Neuron (in vitro differentiated cells): ENCODE measurements at regions not wholly inside any gene's neighbourhood (a gene's known extent, or its start where the extent isn't known, plus 50 kb on each side); places are given as distances from the start of the nearest gene placed in this dataset.

ENCODE experiments used
- H2AFZ ChIP-seq: one replicate; pipeline ENCODE4 v1.6.1; 2013; ENCODE audit warnings: low read depth, mild to moderate bottlenecking, inconsistent platforms, low read length, moderate library complexity
- H3K27me3 ChIP-seq: one replicate; pipeline ENCODE4 v1.6.1; 2013; ENCODE audit warnings: low read length; ENCODE audit not compliant: insufficient read depth
- H3K36me3 ChIP-seq: one replicate; pipeline ENCODE4 v1.6.1; 2013; ENCODE audit warnings: low read length; ENCODE audit not compliant: insufficient read depth
- H3K4me1 ChIP-seq: one replicate; pipeline ENCODE4 v1.6.1; 2013; ENCODE audit warnings: low read length; ENCODE audit not compliant: insufficient read depth
- H3K4me3 ChIP-seq: 2 replicates; pipeline ENCODE4 v1.5.1; 2013; ENCODE audit warnings: mild to moderate bottlenecking, low read length, moderate library complexity
- H3K9me3 ChIP-seq: one replicate; pipeline ENCODE4 v1.6.1; 2013; ENCODE audit warnings: low read length

DNA sequence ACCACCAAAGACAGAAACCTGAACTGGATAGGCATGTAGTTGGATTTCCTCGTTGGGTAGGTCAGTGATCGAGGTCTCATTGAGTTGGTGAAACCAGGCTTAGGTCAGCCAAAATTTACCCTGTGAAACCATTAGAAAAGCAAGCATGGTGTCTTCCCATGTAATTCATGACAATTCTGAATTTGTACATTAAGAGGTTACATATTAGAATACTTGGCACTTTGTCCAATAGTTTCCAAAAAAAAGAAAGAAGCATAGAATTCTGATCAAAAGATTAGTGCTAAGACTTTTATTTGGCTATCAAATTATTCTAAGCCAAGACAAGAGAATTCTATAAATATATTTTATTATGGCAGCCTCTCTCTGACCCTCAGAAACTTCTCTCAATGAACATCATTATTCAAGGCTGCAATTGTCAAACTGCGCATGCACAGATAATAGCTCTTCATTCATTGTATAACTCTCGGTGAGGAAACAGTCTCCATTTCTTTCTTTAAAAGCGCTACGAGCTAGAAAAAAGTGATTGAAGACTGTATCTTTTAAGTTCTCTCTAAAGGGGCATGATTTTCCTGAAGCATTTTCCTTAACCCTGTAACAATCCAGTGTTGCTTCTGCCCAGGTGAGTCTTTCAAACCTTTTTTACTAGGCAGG, 79.1 kb upstream of the MYCN start:
- H3K27me3 ChIP-seq: no peaks in the 10 kb centered on the region

DNA sequence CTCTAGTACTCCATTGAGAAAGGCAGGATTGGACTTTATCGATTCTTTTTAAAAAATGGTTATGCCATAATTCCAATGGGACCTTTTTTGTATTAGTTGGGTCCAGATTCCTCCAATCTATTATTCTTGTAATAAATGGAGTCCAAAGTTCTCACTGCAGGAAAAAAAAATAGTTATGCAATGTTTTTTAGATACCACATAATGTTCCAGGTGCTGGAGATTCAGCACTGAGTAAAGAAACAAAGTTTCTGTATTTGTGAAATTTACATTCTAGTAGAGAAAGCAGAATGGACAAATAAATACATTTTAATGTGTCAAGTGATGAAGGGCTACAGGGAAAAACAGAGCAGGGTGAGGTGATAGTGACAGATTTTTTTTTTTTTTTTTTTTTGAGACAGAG, 78.5 kb upstream of the MYCN start:
- H3K4me1 ChIP-seq: no peaks in the 10 kb centered on the region
- no peaks in the 10 kb centered on the region for H3K27me3 ChIP-seq
- H2AFZ ChIP-seq: no peak overlapping the region
- no peak overlapping the region for H3K4me3 ChIP-seq
- H3K36me3 ChIP-seq: no peaks in the 10 kb centered on the region
- no peaks in the 10 kb centered on the region for H3K9me3 ChIP-seq

More for the DNA sequence above, 79.1 kb upstream of the MYCN start:
- Histone ChIP-seq H2AFZ (no peak overlapping the region), H3K4me3 (no peak overlapping the region), H3K9me3 (no peaks in the 10 kb centered on the region), H3K36me3 (no peaks in the 10 kb centered on the region), H3K4me1 (no peaks in the 10 kb centered on the region)

DNA sequence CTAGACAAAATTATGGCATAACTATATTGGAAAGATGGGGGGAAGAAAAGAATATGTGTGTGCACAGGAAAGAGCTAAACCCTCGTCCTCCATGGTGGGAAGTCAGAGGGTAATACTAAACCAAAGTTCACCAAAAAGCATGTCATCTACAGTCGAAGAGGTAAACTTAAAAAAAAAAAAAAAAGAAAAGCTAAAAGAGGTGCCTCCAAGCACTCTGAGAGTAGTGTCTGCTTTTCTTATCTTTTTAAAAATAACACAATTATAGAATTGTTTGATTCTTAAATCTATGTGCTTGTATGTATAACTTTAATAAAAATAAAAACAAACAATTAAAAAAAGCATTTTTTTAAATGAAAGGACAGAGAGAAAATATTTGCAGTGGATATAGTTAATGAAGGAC, 77.3 kb upstream of the MYCN start:
- no peaks in the 10 kb centered on the region for H3K9me3 ChIP-seq
- no peaks in the 10 kb centered on the region for H3K4me1 ChIP-seq
- no peak overlapping the region for H3K4me3 ChIP-seq
- H3K27me3 ChIP-seq: no peaks in the 10 kb centered on the region
- H3K36me3 ChIP-seq: no peaks in the 10 kb centered on the region
- no peak overlapping the region for H2AFZ ChIP-seq

DNA sequence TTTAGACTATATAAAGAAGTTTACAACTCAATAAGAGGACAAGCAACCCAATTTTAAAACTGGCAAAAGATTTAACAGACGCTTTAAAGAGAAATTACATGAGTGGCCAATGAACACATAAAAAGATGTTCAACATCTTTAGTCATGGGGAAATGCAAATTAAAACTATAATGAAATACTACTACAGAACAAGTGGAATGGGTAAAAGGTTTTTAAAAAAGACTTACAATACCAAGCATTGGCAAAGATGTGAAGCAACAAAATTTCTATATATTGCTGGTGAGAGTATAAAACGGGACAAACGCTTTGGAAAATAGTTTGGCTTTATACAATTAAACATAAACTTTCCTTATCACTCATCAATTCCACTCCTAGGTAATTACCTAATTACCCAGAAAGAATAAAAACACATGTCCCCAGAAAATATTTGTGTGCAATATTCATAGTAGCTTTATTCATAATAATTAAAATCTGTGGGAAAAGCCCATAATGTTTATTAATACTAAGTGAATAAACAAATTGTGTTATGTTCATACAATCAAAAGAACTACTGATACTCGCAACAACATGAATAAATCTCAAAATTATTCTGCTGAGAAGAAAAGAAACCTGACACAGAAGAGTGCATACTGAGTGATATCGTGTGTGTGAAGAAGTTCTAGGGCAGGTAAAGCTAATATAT, 76.7 kb upstream of the MYCN start:
- H3K4me3 ChIP-seq: no peak overlapping the region
- no peak overlapping the region for H2AFZ ChIP-seq
- H3K4me1 ChIP-seq: no peaks in the 10 kb centered on the region
- no peaks in the 10 kb centered on the region for H3K36me3 ChIP-seq
- H3K27me3 ChIP-seq: no peaks in the 10 kb centered on the region
- H3K9me3 ChIP-seq: no peaks in the 10 kb centered on the region

DNA sequence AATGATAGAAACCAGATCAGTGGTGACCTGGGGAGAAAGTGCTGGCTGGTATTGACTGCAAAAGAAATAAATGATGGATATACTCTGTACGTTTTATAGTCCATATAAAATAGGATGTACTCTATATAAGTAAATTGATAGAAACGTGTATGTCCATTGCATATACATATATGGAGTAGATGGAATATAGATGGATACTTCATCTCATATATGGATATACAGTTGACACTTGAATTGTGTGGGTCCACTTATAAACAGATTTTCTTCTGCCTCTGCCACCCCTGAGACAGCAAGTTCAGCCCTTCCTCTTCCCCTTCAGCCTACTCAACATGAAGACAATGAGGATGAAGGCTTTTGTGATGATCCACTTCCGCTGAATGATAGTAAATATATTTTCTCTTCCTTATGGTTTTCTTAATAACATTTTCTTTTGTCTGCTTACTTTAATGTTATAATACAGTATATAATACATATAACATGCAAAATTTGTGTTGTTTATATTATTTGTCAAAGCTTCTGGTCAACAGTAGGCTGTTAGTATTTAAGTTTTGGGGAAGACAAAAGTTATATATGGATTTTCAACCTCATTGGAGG, 76.1 kb upstream of the MYCN start:
- H3K27me3 ChIP-seq: no peaks in the 10 kb centered on the region

DNA sequence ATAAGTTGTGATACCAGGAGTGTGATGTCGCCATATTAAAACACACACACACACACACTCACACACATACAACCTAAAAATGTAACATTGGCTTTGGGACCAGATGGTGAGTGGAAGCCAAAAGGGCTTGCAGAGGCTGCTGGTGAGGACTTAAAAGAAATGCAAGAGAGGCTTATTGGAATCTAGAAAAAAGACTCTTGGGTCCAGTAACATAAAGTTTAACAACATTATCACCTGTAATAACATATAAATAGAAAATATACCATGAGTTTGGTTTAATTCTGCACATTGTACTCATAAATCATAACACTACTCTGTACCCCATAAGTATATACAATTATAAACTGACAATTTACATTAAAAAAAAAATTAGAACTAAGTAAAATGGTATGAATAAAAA, 74.4 kb upstream of the MYCN start:
- no peak overlapping the region for H3K4me3 ChIP-seq
- H3K36me3 ChIP-seq: no peaks in the 10 kb centered on the region
- H3K9me3 ChIP-seq: no peaks in the 10 kb centered on the region
- H3K4me1 ChIP-seq: no peaks in the 10 kb centered on the region
- H3K27me3 ChIP-seq: no peaks in the 10 kb centered on the region
- no peak overlapping the region for H2AFZ ChIP-seq

More for the DNA sequence above, 76.1 kb upstream of the MYCN start:
- Histone ChIP-seq H3K4me3 (no peak overlapping the region), H3K36me3 (no peaks in the 10 kb centered on the region), H3K9me3 (no peaks in the 10 kb centered on the region), H2AFZ (no peak overlapping the region), H3K4me1 (no peaks in the 10 kb centered on the region)

DNA sequence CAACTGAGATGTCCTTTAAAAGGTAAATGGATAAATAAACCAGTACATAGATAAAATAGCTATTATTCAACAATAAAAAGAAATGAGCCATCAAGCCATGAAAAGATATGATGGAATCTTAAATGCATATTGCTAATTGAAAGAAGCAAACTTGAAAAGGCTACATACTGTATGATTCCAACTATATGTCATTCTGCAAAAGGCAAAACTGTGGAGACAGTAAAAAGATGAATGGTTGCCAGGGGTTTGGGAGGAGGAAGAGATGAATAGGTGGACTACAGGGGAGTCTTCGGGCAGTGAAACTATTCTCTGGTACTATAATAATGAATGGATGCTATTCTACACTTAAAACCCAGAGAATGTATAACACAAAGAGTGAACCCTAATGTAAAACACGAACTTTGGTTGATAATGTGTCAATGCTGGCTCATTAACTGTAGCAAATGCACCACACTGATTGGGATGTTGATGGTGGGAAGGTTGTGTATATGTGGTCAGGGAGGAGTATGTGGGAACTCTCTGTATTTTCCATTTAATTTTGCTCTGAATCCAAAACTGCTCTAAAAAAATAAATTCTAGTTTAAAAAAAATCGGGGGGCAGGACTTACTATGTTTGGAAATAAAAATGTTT, 73.7 kb upstream of the MYCN start:
- Histone ChIP-seq H3K27me3 (no peaks in the 10 kb centered on the region), H2AFZ (no peak overlapping the region), H3K9me3 (no peaks in the 10 kb centered on the region), H3K4me1 (no peaks in the 10 kb centered on the region), H3K36me3 (no peaks in the 10 kb centered on the region), H3K4me3 (no peak overlapping the region)

DNA sequence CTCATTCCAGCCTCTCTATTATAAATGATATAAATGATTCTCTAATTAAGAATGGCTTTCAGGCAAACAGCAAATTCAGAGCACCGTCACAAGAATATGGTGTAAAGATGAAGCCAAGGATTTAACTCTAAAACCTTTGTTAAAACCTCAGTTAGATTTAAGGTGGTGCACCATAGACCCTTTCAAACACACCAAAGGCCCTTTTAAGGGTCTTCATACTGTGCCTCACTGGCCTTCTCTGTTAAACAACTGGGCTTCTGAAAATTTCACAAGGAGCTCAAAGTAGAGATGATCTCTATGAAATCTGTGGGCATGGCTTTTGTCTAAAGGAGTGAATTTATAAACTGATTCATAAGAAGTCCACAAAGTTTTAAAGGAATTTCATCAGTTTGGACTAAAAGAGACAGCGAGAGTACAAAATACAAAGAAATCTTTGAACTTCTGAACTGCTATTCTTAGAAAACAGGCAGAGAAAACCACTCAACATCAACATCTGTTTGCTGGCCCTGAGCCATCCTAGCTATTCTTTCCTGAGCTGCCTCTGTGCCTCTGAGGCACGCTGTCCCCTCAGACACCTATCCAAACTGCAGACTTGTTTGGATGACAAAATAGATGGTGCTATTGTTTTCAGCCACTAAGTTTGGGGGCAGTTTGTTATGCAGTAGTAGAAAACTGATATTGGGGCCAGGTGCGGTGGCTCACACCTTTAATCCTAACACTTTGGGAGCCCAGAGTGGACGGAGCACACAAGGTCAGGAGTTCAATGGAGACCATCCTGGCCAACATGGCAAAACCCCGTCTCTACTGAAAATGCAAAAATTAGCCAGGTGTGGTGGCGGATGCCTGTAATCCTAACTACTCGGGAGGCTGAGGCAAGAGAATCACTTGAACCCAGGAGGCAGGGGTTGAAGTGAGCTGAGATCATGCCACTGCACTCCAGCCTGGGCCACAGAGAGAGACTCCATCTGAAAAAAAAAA, 72.9 kb upstream of the MYCN start:
- H3K4me3 ChIP-seq: no peak overlapping the region
- no peaks in the 10 kb centered on the region for H3K9me3 ChIP-seq
- no peak overlapping the region for H2AFZ ChIP-seq
- no peaks in the 10 kb centered on the region for H3K27me3 ChIP-seq
- no peaks in the 10 kb centered on the region for H3K4me1 ChIP-seq
- H3K36me3 ChIP-seq: no peaks in the 10 kb centered on the region

DNA sequence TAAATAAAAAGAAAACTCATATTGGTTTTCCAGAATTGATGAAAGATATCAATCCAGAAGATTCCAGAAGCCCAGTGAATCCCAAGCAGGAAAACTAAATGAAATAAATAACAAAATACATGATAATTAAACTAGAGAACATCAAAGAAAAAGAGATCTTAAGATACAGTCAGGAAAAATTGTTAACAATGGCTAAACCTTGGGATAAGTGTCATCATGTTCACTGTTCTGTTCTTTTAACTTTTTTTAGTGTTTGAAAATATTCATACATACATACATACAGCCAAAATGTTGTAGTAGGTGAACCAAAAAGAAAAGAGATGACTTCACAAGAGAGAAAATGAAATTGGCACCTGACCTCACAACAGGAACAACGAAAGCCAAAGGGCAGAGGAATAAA, 72.2 kb upstream of the MYCN start:
- no peaks in the 10 kb centered on the region for H3K9me3 ChIP-seq
- H3K4me3 ChIP-seq: no peak overlapping the region
- no peaks in the 10 kb centered on the region for H3K4me1 ChIP-seq
- H3K27me3 ChIP-seq: no peaks in the 10 kb centered on the region
- H2AFZ ChIP-seq: no peak overlapping the region
- H3K36me3 ChIP-seq: no peaks in the 10 kb centered on the region

DNA sequence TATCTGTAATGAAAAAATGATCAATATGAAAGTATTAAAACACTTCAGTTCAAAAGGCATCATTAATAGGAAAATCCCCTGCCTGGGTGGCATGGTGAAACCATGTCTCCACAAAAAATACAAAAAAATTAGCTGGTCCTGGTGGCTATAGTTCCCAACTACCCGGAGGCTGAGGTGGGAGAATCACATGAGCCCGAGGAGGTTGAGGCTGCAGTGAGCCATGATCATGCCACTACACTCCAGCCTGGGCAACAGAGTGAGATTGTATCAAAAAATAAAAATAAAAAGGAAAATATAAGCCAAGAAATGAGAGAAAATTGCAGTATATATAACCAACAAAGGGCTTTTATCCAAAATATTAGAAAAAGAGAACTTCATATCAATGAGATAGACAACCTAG, 71.6 kb upstream of the MYCN start:
- no peaks in the 10 kb centered on the region for H3K27me3 ChIP-seq
- H2AFZ ChIP-seq: no peak overlapping the region
- no peaks in the 10 kb centered on the region for H3K36me3 ChIP-seq
- no peak overlapping the region for H3K4me3 ChIP-seq
- H3K9me3 ChIP-seq: no peaks in the 10 kb centered on the region
- no peaks in the 10 kb centered on the region for H3K4me1 ChIP-seq

DNA sequence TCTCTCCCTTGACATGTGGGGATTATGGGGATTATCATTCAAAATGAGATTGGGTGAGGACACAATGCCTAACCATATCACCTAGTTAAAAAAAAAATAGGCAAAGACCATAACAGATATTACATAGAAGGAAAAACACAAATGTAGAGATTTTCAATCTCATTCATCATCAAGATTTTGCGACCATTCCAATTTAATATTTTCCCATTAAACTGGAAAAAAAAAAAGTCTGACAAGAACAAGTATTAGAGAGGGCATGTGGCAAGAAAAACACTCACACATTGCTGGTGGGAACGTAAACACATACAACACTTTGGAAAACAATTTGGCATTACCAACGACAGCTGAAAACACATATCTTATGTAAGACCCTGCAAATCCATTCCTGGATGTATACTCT, 71.0 kb upstream of the MYCN start:
- H3K4me3 ChIP-seq: no peak overlapping the region
- H3K4me1 ChIP-seq: no peaks in the 10 kb centered on the region
- no peaks in the 10 kb centered on the region for H3K9me3 ChIP-seq
- no peak overlapping the region for H2AFZ ChIP-seq
- no peaks in the 10 kb centered on the region for H3K36me3 ChIP-seq
- H3K27me3 ChIP-seq: no peaks in the 10 kb centered on the region

DNA sequence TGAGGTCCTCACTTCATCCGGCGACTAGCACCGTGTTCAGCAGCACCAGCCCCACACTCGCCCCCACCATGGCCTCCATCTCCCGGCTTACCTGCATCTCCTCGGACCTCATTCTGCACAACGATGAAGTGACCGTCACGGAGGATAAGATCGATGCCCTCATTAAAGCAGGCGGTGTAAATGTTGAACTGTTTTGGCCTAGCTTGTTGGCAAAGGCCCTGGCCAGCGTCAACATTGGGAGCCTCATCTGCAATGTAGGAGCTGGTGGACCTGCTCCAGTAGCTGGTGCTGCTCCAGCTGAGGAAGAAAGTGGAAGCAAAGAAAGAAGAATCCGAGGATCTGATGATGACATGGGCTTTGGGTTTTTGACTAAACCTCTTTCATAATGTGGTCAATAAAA, 70.5 kb upstream of the MYCN start:
- H3K27me3 ChIP-seq: no peaks in the 10 kb centered on the region
- no peaks in the 10 kb centered on the region for H3K36me3 ChIP-seq
- no peaks in the 10 kb centered on the region for H3K4me1 ChIP-seq
- no peak overlapping the region for H2AFZ ChIP-seq
- no peaks in the 10 kb centered on the region for H3K9me3 ChIP-seq
- H3K4me3 ChIP-seq: no peak overlapping the region
